Omental fat pad (tissue), 3 donors: ENCODE measurements at regions not wholly inside any gene's neighbourhood (a gene's known extent, or its start where the extent isn't known, plus 50 kb on each side); places are given as distances from the start of the nearest gene placed in this dataset.

Experiments used
- ATAC-seq: fragments of 150-250 bp; one replicate; pipeline ENCODE4 v1.9.1; 2016; ENCODE audit warnings: mild to moderate bottlenecking, moderate library complexity; ENCODE audit not compliant: low FRiP score
- DNase-seq: peaks from one replicate; pipeline ENCODE4 v3.0.0-alpha.2; 2019; ENCODE audit warnings: low spot score
- CTCF ChIP-seq, 3 donors: fragments of 450-650 bp; IDR thresholded peaks; one replicate each; pipeline ENCODE4 v1.5.1; 2016 to 2017; ENCODE audit warnings: antibody characterized with exemption in 3 of 3, mild to moderate bottlenecking in 3 of 3, moderate library complexity in 2 of 3

- no peak for DNase-seq
- no peak for ATAC-seq
- no peak for TF ChIP-seq CTCF (IDR thresholded peaks at IDR 0.05)
Observed at GRCh38 chr6:51057296-51057695, 238.6 kb downstream of the TFAP2B start.

GRCh38 chr6:51060262-51060762 is 241.6 kb downstream of the TFAP2B start:
- DNase-seq, result no peak
- TF ChIP-seq CTCF (IDR thresholded peaks at IDR 0.05), result no peak
- ATAC-seq, result no peak

GRCh38 chr6:51062166-51062722 is 243.6 kb downstream of the TFAP2B start:
- ATAC-seq, result no peak
- no peak for TF ChIP-seq CTCF (IDR thresholded peaks at IDR 0.05)
- DNase-seq, result no peak

- DNase-seq, result no peak
- TF ChIP-seq CTCF (IDR thresholded peaks at IDR 0.05), result no peak
- no peak for ATAC-seq
Observed at GRCh38 chr6:51077821-51078518, 259.3 kb downstream of the TFAP2B start.

GRCh38 chr6:51090343-51090742 is 271.7 kb downstream of the TFAP2B start:
- no peak for TF ChIP-seq CTCF (IDR thresholded peaks at IDR 0.05)
- DNase-seq, result no peak
- no peak for ATAC-seq

- ATAC-seq (no peak), DNase-seq (no peak)
- TF ChIP-seq CTCF (IDR thresholded peaks at IDR 0.05), result no peak
Observed at GRCh38 chr6:51093871-51094270, 275.2 kb downstream of the TFAP2B start.

GRCh38 chr6:51094271-51094670 is 275.6 kb downstream of the TFAP2B start:
- DNase-seq (no peak), ATAC-seq (no peak)
- no peak for TF ChIP-seq CTCF (IDR thresholded peaks at IDR 0.05)
